ENCODE measurements at regions not wholly inside any gene's neighbourhood (a gene's known extent, or its start where the extent isn't known, plus 50 kb on each side); places are given as distances from the start of the nearest gene placed in this dataset.
"Not testable (repeated sequence)": the region's sequence is repeated elsewhere in the genome, so short reads cannot be mapped to it uniquely, and the experiment has no call there.

GRCh38 chr4:19478791-19479190 lies 772.9 kb upstream of the SLIT2 start:
- DNase-seq = no peak

DNA sequence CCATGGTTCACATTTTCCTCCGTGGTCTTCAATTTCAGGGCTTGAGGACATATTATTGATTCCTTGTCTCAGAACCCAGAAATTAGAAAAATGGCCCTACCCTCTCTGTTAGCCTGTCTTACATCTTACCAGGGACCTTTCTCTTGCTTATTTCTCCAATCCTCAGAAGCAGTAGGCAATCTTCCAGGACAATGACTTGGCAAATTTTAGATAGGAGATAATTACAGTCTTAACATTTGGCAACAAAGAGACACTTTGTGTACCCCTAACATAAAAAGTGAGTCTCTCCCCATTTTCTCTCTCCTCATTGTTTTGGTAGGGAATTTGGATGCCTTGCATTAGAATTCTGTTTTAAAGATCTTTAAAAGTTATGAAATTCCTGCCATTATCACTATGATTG lies 778.1 kb upstream of the SLIT2 start:
- DNase-seq = no peak

- no peak for DNase-seq
These were observed 779.0 kb upstream of the SLIT2 start for GRCh38 chr4:19472666-19473065.

GRCh38 chr4:19470001-19470400 lies 781.7 kb upstream of the SLIT2 start:
- DNase-seq = not testable (repeated sequence)

DNA sequence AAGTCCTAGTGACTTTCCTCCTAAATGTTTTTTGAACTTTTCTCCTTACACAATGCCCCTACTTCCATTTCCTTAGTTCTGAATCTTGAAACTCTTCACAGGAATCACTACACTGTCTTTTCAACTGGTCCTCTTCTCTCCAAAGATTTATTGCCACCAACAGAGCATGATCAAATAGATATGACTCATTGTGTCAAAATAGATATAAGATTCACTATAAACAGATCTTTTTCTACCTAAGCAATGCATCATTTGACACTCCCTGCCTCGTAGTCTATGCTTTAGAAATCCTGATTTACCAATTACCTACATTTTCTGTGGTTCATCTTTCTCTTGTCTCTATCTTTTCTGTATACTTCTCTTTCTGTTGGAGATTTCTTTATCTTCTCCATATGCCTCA lies 789.6 kb upstream of the SLIT2 start:
- DNase-seq = no peak

DNA sequence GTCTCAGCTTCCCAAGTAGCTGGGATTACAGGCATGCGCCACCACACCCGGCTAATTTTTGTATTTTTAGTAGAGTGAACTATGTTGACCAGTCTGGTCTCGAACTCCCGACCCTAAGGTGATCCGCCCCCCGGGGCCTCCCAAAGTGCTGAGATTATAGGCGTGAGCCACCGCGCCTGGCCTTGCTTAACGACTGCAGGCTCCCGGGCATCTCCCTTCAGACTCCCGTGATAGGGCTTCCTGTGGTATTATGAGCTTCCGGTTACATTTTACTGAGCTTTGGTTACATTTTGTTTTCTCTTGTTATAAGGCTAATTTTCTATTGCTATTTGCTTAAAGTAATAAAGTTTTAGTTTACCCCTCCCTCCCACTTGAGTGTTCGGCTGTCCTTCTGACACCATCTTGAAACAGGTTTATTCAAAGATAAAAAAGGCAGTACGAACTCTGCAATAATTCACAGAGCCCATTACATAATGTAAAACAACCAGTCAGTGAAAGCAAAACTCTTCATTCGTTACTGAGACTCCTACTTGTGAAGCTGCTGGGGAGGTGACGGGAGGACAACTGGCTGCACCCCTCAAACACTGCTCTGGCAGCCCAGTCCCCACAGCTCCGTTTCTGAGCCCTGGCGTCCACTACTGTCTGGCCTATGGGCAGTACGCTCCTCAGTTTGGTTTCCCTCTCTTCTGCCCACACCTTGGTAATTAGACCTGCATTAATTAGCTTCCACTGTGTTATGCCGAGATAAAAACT lies 795.7 kb upstream of the SLIT2 start:
- no peak for DNase-seq

DNA sequence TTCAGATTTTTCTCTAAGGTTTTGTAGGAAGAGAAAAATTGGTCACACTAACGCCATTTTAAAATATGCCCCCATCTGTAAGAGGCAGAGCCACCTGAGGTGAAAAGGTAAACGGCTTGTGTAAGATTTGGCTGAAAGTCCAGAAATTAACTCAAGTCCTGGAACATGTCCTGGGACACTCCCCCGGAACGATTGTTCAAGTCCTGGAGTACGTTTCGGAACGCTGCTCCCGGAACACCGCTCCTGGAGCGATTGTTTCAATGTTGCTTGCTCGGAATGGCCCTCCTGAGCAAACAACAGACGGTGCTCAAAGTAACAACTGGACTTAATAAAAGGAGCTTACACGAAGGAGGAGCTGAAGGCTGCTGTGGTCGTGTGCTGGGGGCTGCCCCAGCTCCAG lies 796.5 kb upstream of the SLIT2 start:
- no peak for DNase-seq

DNA sequence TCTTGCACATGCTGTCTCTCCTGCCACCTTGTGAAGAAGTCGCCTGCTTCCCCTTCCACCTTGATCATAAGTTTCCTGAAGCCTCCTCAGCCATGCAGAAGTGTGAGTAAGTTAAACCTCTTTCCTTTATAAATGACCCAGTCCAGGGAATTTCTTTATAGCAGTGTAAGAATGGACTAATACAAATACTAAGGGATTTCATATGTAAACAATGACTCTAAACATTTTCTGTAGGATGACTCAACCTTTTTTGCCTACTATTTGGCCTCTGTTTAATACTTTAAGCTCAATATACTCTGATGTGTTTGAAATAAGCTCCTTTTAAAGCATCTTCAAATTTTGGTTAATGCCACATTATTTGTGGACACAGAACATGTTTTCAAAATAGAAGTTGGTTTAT lies 813.5 kb upstream of the SLIT2 start:
- no peak for DNase-seq

DNA sequence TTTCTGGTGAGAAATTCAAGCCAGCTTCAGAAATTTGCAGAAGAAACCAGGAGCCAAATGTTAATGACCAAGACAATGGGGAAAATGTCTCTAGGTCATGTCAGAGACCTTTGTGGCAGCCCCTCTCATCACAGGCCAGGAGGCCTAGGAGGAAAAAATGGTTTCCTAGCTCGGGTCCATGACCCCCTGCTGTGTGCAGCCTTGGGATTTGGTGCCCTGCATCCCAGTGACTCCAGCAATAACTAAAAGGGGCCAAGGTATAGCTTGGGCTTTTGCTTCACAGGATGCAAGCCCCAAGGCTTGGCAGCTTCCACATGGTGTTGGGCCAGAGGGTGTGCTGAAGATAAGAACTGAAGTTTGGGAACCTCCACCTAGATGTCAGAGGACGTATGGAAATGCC lies 814.7 kb upstream of the SLIT2 start:
- DNase-seq = no peak

GRCh38 chr4:19429684-19430083 lies 822.0 kb upstream of the SLIT2 start:
- no peak for DNase-seq

GRCh38 chr4:19425146-19425545 lies 826.6 kb upstream of the SLIT2 start:
- no peak for DNase-seq

GRCh38 chr4:19417256-19417655 lies 834.4 kb upstream of the SLIT2 start:
- DNase-seq = no peak

DNA sequence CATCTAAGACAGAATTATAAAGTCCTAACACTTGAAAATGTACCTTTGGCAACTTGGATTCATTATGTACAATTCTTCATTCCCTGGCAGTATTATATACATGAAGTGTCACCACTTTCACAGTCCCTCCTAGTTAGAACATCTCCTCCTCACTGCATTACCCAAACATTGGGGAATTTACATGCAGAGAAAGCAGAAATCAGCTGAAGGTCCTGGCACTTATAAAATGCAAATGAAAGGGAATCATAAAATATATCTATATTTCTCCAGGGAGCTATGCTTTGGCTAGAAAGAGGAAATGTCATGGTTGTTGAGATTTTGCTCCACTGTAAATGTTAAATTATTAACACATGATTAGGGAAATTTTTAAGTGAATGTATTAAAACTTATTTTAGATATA lies 835.6 kb upstream of the SLIT2 start:
- DNase-seq = no peak

DNA sequence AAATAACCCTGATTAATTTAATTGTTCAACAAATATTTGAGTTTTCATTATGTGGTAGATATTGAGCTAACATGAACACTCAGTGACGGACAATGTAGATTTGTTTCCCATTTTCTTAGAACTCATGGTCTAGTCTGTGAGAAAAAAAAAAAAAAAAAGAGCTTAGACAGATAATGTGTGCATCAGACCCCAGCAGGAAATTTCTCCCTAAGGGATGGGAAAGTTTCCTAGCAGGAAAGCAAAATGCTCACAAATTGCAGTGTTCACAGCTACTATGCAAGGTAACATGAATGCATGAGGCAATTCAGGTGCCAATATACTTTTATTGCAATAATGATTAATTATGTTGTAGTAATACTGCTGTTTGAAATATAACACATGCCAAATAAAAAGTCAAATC lies 843.2 kb upstream of the SLIT2 start:
- DNase-seq = no peak

- no peak for DNase-seq
These were observed 844.9 kb upstream of the SLIT2 start for GRCh38 chr4:19406789-19407188.

GRCh38 chr4:19403786-19404370 lies 847.8 kb upstream of the SLIT2 start:
- no peak for DNase-seq

DNA sequence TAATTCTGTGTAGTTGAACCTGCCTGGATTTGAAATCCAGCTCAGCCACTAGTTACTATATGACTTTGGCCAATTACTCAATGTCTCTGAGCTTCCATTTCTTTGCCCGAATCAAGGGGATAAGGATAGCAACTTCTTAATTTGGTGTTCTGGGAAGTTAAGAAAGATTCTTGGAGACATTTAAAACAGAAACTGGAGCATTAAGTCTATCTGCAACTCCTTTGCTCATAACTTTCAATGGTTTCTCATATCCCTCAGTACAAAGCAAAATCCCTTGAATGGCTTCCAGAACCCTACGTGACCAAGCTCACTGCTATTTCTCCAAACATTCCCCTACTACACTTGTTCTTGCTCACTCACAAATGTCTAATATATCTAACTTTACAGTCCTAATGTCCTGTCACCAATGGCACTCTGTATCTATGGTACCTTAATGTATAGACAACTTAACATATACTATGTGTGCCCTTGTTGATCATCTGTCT lies 849.1 kb upstream of the SLIT2 start:
- DNase-seq = no peak

DNA sequence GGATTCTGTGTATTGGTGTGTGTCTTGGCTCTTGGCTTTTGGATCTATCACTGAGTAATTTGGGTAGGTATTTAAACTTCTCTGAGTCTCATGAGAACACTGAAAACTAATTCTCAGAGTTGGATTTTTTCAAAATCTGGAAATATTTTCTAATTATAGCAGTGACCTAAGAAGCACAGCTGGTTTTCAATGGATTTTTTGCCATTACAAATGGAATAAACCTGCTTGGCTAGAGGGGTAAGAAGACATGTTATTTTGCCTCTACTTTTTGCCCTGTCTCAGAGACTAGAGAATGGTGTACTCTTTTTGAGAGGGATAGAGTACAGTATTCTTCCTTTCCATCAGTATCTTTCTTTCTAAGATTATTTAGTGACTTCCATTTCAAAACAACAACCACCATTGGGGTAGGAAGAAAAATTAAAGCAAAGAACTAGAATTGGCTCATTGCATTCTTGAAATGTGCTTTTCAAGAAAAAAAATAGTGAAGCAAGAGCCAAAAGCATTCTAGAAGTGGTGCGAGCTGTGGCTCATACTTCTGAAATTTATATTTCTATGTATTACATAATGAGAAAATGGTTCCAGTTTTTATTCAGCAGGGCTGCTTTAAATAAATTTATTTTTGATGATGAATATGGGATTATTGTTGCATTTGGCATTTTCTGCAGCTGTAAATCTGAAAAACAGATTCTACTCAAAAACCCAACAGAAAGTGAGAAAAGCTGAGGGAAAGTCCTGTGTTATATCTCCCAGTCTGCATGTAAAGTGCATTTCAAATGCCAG lies 850.2 kb upstream of the SLIT2 start:
- no peak for DNase-seq

GRCh38 chr4:19400820-19401219 lies 850.9 kb upstream of the SLIT2 start:
- no peak for DNase-seq

GRCh38 chr4:19399001-19399400 lies 852.7 kb upstream of the SLIT2 start:
- DNase-seq = no peak

DNA sequence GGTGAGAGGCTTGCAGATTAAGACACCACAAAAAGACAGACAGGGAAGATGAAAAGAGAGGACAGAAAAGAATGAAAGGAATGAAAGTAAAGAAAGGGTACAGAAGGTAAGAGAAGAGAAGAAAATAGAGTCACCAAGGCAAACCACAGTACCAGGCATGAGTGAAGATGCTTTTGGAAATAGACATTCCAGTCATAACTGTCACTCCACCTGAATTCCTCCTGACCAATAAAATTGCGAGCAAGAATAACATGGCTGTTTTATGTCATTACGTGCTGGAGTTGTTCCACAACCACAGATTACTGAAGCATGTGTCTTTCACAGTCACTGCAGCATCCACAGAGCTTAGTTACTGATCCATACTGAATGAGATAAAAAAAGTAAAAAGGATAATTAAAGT lies 864.9 kb upstream of the SLIT2 start:
- no peak for DNase-seq

DNA sequence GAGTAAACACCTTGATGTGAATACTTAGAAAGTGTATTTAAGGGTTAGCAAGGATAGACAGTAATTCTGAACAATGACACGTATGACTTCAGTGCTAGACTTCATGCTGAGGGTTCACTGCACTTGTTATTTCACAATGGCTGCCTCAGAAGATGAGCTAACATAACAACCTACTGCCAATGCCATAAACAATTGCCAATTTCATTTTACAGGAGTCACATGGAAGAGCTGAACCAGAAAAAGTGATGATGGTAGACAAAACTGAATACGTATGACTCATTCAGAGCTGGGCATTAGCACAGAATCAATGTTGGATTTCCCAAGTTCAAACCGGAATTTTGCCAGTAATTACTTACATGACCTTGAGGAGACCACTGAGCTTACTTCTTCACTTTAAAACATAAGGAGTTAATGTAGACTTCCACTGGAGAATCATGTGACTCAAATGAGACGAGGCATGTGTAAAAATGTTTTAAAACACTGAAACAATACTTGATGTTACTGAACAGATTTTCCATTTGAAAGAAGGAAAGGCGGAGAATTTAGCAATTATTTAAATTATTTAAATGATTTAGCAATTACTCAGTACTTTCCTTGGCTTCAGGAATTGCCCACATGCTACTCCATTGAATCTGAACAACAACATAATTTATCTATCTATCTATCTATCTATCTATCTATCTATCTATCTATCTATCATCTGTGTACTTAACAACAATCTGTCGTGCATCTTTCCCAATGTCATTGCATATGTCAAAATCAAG lies 868.5 kb upstream of the SLIT2 start:
- DNase-seq = no peak

DNA sequence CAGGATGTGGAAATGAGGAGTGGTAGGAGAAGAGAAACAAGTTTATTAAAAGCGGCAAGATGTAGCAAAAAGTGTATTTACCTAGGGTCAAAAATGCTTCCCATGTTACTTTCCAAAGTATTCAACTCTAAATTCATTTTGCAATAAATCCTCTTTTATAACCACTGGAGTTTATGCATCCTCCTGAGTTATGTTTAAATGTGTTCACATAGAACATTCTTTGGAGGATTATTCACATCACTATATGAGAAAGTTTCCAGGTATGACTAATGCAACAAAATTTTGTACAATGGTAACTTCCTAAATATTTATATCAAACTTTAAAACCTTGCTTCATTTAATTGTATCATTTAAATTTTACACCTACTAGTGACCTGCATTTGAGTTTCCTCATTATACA lies 870.6 kb upstream of the SLIT2 start:
- DNase-seq = no peak

Data from DMS 273 treated with DMSO at 0.1 percent for 48 hours (cell line).